Lower leg skin (tissue), 3 donors: ENCODE measurements at regions not wholly inside any gene's neighbourhood (a gene's known extent, or its start where the extent isn't known, plus 50 kb on each side); places are given as distances from the start of the nearest gene placed in this dataset.

Source experiments
- POLR2A ChIP-seq, 2 donors: fragments of 450-650 bp; IDR thresholded peaks; one replicate each; pipeline ENCODE4 v1.6.1; 2016 to 2017; ENCODE audit warnings: antibody characterized with exemption in 2 of 2, mild to moderate bottlenecking in 1 of 2, moderate library complexity in 1 of 2
- TF ChIP-seq, protein P1 (sequence below), 3 donors: fragments of 450-650 bp; IDR thresholded peaks; one replicate each; pipeline ENCODE4 v1.5.1; 2016; ENCODE audit warnings: antibody characterized with exemption in 3 of 3, mild to moderate bottlenecking in 3 of 3, moderate library complexity in 2 of 3

- TF ChIP-seq, protein P1, sequence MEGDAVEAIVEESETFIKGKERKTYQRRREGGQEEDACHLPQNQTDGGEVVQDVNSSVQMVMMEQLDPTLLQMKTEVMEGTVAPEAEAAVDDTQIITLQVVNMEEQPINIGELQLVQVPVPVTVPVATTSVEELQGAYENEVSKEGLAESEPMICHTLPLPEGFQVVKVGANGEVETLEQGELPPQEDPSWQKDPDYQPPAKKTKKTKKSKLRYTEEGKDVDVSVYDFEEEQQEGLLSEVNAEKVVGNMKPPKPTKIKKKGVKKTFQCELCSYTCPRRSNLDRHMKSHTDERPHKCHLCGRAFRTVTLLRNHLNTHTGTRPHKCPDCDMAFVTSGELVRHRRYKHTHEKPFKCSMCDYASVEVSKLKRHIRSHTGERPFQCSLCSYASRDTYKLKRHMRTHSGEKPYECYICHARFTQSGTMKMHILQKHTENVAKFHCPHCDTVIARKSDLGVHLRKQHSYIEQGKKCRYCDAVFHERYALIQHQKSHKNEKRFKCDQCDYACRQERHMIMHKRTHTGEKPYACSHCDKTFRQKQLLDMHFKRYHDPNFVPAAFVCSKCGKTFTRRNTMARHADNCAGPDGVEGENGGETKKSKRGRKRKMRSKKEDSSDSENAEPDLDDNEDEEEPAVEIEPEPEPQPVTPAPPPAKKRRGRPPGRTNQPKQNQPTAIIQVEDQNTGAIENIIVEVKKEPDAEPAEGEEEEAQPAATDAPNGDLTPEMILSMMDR (IDR thresholded peaks at IDR 0.05): no peak
- TF ChIP-seq POLR2A (IDR thresholded peaks at IDR 0.05): no peak
These were observed 125.7 kb upstream of the NEBL start for GRCh38 chr10:21022821-21023220.
